Caki2 (cell line): ENCODE measurements at regions not wholly inside any gene's neighbourhood (a gene's known extent, or its start where the extent isn't known, plus 50 kb on each side); places are given as distances from the start of the nearest gene placed in this dataset.
"Not testable (repeated sequence)": the region's sequence is repeated elsewhere in the genome, so short reads cannot be mapped to it uniquely, and the experiment has no call there.

Experiments
- DNase-seq: peaks from one replicate; pipeline ENCODE4 v3.0.0-alpha.2; 2015; ENCODE audit warnings: low read depth
- in situ Hi-C: cut with HindIII; loops from 2 replicates; pipeline ENCODE4 v1.10.0; 2016; ENCODE audit warnings: low sequenced_read_pairs, low pct_unique_long_range_greater_than_20kb, mixed read lengths

GRCh38 chr10:83991986-83992753 lies 147.1 kb upstream of the GHITM start:
- in situ Hi-C loops: no loop called here
- DNase-seq: peak; percentile 21

GRCh38 chr10:83994325-83994724 lies 145.0 kb upstream of the GHITM start:
- in situ Hi-C loops: no loop called here
- no peak for DNase-seq

- in situ Hi-C loops: no loop called here
- no peak for DNase-seq
These were observed 143.5 kb upstream of the GHITM start for GRCh38 chr10:83995738-83996331.

- in situ Hi-C loops: no loop called here
These were observed 135.1 kb upstream of the GHITM start for GRCh38 chr10:84004221-84004620.

GRCh38 chr10:84005403-84005802 lies 133.9 kb upstream of the GHITM start:
- in situ Hi-C loops: no loop called here
- no peak for DNase-seq

More at GRCh38 chr10:84004221-84004620, 135.1 kb upstream of the GHITM start:
- DNase-seq: no peak

- no peak for DNase-seq
- in situ Hi-C loops: no loop called here
These were observed 131.8 kb upstream of the GHITM start for GRCh38 chr10:84007482-84007881.

- peak; percentile 17 for DNase-seq
- in situ Hi-C loops: no loop called here
These were observed 130.4 kb upstream of the GHITM start for GRCh38 chr10:84008878-84009277.

- in situ Hi-C loops: no loop called here
These were observed 126.9 kb upstream of the GHITM start for GRCh38 chr10:84012431-84012830.

GRCh38 chr10:84012831-84013458 lies 126.4 kb upstream of the GHITM start:
- DNase-seq: no peak
- in situ Hi-C loops: no loop called here

More at GRCh38 chr10:84012431-84012830, 126.9 kb upstream of the GHITM start:
- DNase-seq: no peak

GRCh38 chr10:84015877-84016595 lies 123.3 kb upstream of the GHITM start:
- no peak for DNase-seq
- in situ Hi-C loops: no loop called here

- no peak for DNase-seq
- in situ Hi-C loops: no loop called here
These were observed 120.5 kb upstream of the GHITM start for GRCh38 chr10:84018826-84019225.

- DNase-seq, in situ Hi-C loops: not testable (repeated sequence)
These were observed 119.4 kb upstream of the GHITM start for GRCh38 chr10:84019854-84020458.

- peak; percentile 16 for DNase-seq
- in situ Hi-C loops: no loop called here
These were observed 112.5 kb upstream of the GHITM start for GRCh38 chr10:84026821-84027257.

GRCh38 chr10:84029840-84030239 lies 109.5 kb upstream of the GHITM start:
- in situ Hi-C loops: no loop called here
- no peak for DNase-seq

GRCh38 chr10:84038035-84038434 lies 101.3 kb upstream of the GHITM start:
- no peak for DNase-seq
- in situ Hi-C loops: no loop called here

GRCh38 chr10:84039957-84040356 lies 99.4 kb upstream of the GHITM start:
- in situ Hi-C loops: no loop called here
- no peak for DNase-seq

GRCh38 chr10:84047258-84048010 lies 91.9 kb upstream of the GHITM start:
- no peak for DNase-seq
- in situ Hi-C loops: no loop called here

- DNase-seq: no peak
- in situ Hi-C loops: no loop called here
These were observed 89.7 kb upstream of the GHITM start for GRCh38 chr10:84049645-84050011.
